ENCODE measurements at regions not wholly inside any gene's neighbourhood (a gene's known extent, or its start where the extent isn't known, plus 50 kb on each side); places are given as distances from the start of the nearest gene placed in this dataset.

- no peaks in the 10 kb centered on the region for H3K36me3 ChIP-seq (ENCODE audit: control insufficient read depth in 2 of 2, extremely low read depth in 1 of 2, insufficient read depth in 2 of 2, low read length in 2 of 2)
- H3K9me1 ChIP-seq (ENCODE audit: control insufficient read depth, extremely low read depth, insufficient read depth, low read length), result no peaks in the 10 kb centered on the region
- DNase-seq (ENCODE audit: low read depth, low spot score) (no peak), FAIRE-seq (no peak)
- no peak overlapping the region for H2AFZ ChIP-seq (ENCODE audit: control insufficient read depth, low read length)
- no peaks in the 10 kb centered on the region for H3K4me1 ChIP-seq (ENCODE audit: control insufficient read depth, extremely low read depth, insufficient read depth, low read length)
- no peaks in the 10 kb centered on the region for H4K20me1 ChIP-seq (ENCODE audit: control insufficient read depth, extremely low read depth, insufficient read depth, low read length)
- H3K9ac ChIP-seq (ENCODE audit: control insufficient read depth, extremely low read depth, insufficient read depth, low read length), result no peak overlapping the region
- H3K27me3 ChIP-seq (ENCODE audit: control insufficient read depth, extremely low read depth, insufficient read depth, low read length), result no peaks in the 10 kb centered on the region
- TF ChIP-seq, protein P1, sequence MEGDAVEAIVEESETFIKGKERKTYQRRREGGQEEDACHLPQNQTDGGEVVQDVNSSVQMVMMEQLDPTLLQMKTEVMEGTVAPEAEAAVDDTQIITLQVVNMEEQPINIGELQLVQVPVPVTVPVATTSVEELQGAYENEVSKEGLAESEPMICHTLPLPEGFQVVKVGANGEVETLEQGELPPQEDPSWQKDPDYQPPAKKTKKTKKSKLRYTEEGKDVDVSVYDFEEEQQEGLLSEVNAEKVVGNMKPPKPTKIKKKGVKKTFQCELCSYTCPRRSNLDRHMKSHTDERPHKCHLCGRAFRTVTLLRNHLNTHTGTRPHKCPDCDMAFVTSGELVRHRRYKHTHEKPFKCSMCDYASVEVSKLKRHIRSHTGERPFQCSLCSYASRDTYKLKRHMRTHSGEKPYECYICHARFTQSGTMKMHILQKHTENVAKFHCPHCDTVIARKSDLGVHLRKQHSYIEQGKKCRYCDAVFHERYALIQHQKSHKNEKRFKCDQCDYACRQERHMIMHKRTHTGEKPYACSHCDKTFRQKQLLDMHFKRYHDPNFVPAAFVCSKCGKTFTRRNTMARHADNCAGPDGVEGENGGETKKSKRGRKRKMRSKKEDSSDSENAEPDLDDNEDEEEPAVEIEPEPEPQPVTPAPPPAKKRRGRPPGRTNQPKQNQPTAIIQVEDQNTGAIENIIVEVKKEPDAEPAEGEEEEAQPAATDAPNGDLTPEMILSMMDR (optimal IDR thresholded peaks at IDR 0.05 in 1 of 3, IDR thresholded peaks at IDR 0.05 in 1 of 3, conservative IDR thresholded peaks at IDR 0.05 in 1 of 3; ENCODE audit: extremely low read depth in 1 of 3, insufficient read depth in 2 of 3, low read length in 3 of 3), result no peak
- TF ChIP-seq EZH2 (IDR thresholded peaks at IDR 0.05; ENCODE audit: low read length), result no peak
- H3K4me3 ChIP-seq (ENCODE audit: control insufficient read depth in 2 of 3, extremely low read depth in 1 of 3, insufficient read depth in 2 of 3, low read depth in 1 of 3, low read length in 3 of 3), result no peak overlapping the region
- no peaks in the 10 kb centered on the region for H3K79me2 ChIP-seq (ENCODE audit: control insufficient read depth, insufficient read depth, low read length)
- dilution Hi-C loops (cut with MboI; ENCODE audit: extremely low pct_ligation_motif_present, low sequenced_read_pairs), result no loop called here
- H3K9me3 ChIP-seq (ENCODE audit: control insufficient read depth, low read depth, low read length), result no peaks in the 10 kb centered on the region
- H3K4me2 ChIP-seq (ENCODE audit: control insufficient read depth, extremely low read depth, insufficient read depth, low read depth, low read length), result no peak overlapping the region
- no peak overlapping the region for H3K27ac ChIP-seq (ENCODE audit: control insufficient read depth, insufficient read depth, low read length)
Observed at GRCh38 chr12:22812531-22812930, 187.6 kb downstream of the ETNK1 start.

- H3K79me2 ChIP-seq (ENCODE audit: control insufficient read depth, insufficient read depth, low read length), result no peaks in the 10 kb centered on the region
- DNase-seq (ENCODE audit: low read depth, low spot score), result no peak
- TF ChIP-seq, protein P1 (optimal IDR thresholded peaks at IDR 0.05 in 1 of 3, IDR thresholded peaks at IDR 0.05 in 1 of 3, conservative IDR thresholded peaks at IDR 0.05 in 1 of 3; ENCODE audit: extremely low read depth in 1 of 3, insufficient read depth in 2 of 3, low read length in 3 of 3), result no peak
- no peak for TF ChIP-seq EZH2 (IDR thresholded peaks at IDR 0.05; ENCODE audit: low read length)
- H3K9me3 ChIP-seq (ENCODE audit: control insufficient read depth, low read depth, low read length), result no peaks in the 10 kb centered on the region
- no peaks in the 10 kb centered on the region for H3K9me1 ChIP-seq (ENCODE audit: control insufficient read depth, extremely low read depth, insufficient read depth, low read length)
- no peaks in the 10 kb centered on the region for H3K27me3 ChIP-seq (ENCODE audit: control insufficient read depth, extremely low read depth, insufficient read depth, low read length)
- dilution Hi-C loops (cut with MboI; ENCODE audit: extremely low pct_ligation_motif_present, low sequenced_read_pairs), result no loop called here
- H3K4me2 ChIP-seq (ENCODE audit: control insufficient read depth, extremely low read depth, insufficient read depth, low read depth, low read length), result no peak overlapping the region
- H3K4me1 ChIP-seq (ENCODE audit: control insufficient read depth, extremely low read depth, insufficient read depth, low read length), result no peaks in the 10 kb centered on the region
- H3K27ac ChIP-seq (ENCODE audit: control insufficient read depth, insufficient read depth, low read length), result no peak overlapping the region
- no peaks in the 10 kb centered on the region for H4K20me1 ChIP-seq (ENCODE audit: control insufficient read depth, extremely low read depth, insufficient read depth, low read length)
- H3K9ac ChIP-seq (ENCODE audit: control insufficient read depth, extremely low read depth, insufficient read depth, low read length), result no peak overlapping the region
- no peak overlapping the region for H3K4me3 ChIP-seq (ENCODE audit: control insufficient read depth in 2 of 3, extremely low read depth in 1 of 3, insufficient read depth in 2 of 3, low read depth in 1 of 3, low read length in 3 of 3)
- no peak for FAIRE-seq
- H3K36me3 ChIP-seq (ENCODE audit: control insufficient read depth in 2 of 2, extremely low read depth in 1 of 2, insufficient read depth in 2 of 2, low read length in 2 of 2), result no peaks in the 10 kb centered on the region
- H2AFZ ChIP-seq (ENCODE audit: control insufficient read depth, low read length), result no peak overlapping the region
Observed at GRCh38 chr12:22821985-22822384, 197.0 kb downstream of the ETNK1 start.

Measured in keratinocyte (primary cell).